ENCODE measurements at regions not wholly inside any gene's neighbourhood (a gene's known extent, or its start where the extent isn't known, plus 50 kb on each side); places are given as distances from the start of the nearest gene placed in this dataset.
"Not testable (repeated sequence)": the region's sequence is repeated elsewhere in the genome, so short reads cannot be mapped to it uniquely, and the experiment has no call there.

DNA sequence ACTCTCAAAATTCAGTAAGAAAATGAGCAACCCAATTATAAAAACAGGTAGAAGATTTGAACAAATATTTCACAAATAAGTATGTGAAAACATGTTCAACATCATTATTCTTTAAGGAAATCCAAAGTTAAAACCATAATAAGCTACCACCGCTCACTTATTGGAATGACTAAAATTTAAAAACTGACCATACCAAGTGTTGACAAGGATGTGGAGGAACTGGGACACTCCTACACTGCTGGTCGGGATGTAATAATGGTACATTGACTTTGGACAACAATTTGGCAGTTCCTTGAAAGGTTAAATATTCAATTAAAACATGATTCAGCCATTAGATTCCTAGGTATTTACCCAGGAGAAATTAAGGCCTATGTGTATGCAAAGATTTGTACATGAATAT is 336.5 kb downstream of the IRS1 start:
- DNase-seq = no peak
- intact Hi-C loops (cut with DNase I) = no loop called here
- Histone ChIP-seq H3K9me3 (replicated peaks in 1 of 3) (no peaks in the 10 kb centered on the region), H3K36me3 (replicated peaks in 1 of 2) (no peaks in the 10 kb centered on the region), H3K4me1 (replicated peaks in 1 of 2) (no peaks in the 10 kb centered on the region), H3K27me3 (no peaks in the 10 kb centered on the region), H3K27ac (no peak overlapping the region), H3K4me3 (no peak overlapping the region)
- no peak for TF ChIP-seq POLR2A (IDR thresholded peaks at IDR 0.05)
- 93 to 99% (median 96%) methylated on average over 2 of the region's 2 CpGs for WGBS, 4 donors

DNA sequence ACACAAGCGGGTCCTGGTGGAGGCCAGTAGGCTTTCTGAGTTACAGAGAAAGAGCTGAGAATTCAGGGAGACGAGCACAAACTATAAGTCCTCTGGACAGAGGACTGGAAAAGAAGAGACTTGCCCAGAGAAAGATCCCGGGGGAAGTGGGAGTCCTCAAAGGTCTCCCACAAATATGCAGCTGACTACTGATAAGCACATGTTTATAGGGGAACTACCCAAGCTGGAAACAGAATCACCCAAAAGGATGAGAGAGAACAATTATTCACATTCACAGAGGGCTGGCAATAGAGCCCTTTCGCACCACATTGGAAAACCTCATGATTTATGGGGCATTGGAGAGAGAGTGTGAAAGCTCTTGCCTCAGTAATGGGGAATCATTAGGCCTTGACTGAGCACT is 337.6 kb downstream of the IRS1 start:
- no peaks in the 10 kb centered on the region for H3K27me3 ChIP-seq
- 59 to 68% (median 65%) methylated on average over 4 of the region's 4 CpGs for WGBS, 4 donors
- H3K9me3 ChIP-seq (replicated peaks in 1 of 3) = no peaks in the 10 kb centered on the region
- no peak overlapping the region for H3K27ac ChIP-seq
- no peak for DNase-seq
- H3K36me3 ChIP-seq (replicated peaks in 1 of 2) = no peaks in the 10 kb centered on the region
- H3K4me1 ChIP-seq (replicated peaks in 1 of 2) = no peaks in the 10 kb centered on the region
- intact Hi-C loops (cut with DNase I) = no loop called here
- TF ChIP-seq, protein P1, sequence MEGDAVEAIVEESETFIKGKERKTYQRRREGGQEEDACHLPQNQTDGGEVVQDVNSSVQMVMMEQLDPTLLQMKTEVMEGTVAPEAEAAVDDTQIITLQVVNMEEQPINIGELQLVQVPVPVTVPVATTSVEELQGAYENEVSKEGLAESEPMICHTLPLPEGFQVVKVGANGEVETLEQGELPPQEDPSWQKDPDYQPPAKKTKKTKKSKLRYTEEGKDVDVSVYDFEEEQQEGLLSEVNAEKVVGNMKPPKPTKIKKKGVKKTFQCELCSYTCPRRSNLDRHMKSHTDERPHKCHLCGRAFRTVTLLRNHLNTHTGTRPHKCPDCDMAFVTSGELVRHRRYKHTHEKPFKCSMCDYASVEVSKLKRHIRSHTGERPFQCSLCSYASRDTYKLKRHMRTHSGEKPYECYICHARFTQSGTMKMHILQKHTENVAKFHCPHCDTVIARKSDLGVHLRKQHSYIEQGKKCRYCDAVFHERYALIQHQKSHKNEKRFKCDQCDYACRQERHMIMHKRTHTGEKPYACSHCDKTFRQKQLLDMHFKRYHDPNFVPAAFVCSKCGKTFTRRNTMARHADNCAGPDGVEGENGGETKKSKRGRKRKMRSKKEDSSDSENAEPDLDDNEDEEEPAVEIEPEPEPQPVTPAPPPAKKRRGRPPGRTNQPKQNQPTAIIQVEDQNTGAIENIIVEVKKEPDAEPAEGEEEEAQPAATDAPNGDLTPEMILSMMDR (IDR thresholded peaks at IDR 0.05) = no peak
- no peak for TF ChIP-seq POLR2A (IDR thresholded peaks at IDR 0.05)
- H3K4me3 ChIP-seq = no peak overlapping the region

DNA sequence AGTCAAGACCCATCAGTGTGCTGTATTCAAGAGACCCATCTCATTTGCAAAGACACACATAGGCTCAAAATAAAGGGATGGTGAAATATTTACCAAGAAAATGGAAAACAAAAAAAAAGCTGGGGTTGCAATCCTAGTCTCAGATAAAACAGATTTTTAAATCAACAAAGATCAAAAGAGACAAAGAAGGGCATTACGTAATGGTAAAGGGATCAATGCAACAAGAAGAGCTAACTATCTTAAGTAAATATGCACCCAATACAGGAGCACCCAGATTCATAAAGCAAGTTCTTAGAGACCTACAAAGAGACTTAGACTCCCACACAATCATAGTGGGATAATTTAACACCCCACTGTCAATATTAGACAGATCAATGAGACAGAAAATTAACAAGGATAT is 343.5 kb downstream of the IRS1 start:
- H3K36me3 ChIP-seq (replicated peaks in 1 of 2); DNase-seq; H3K27ac ChIP-seq; H3K9me3 ChIP-seq (replicated peaks in 1 of 3); intact Hi-C loops (cut with DNase I); H3K4me3 ChIP-seq; H3K4me1 ChIP-seq (replicated peaks in 1 of 2); H3K27me3 ChIP-seq: not testable (repeated sequence)
- WGBS, 4 donors = 86 to 100% (median 95%) methylated on average over 1 of the region's 1 CpG

DNA sequence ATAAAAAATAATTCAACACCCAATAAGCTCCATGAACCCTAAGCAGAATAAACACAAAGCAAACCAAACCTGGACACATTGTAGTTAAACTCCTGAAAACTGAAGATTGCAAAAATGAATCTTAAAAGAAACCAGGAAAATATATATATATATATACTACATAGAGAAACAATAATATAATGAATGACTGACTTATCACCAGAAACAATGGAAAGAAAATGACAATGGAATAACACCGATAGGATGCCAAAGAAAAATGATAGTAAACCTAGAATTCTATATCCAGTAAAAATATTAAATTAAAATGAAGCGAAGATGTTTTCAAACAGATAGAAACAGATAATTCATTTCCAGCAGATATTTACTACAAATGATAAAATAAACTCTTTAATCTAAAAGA is 346.9 kb downstream of the IRS1 start:
- Histone ChIP-seq H3K4me3 (no peak overlapping the region), H3K27me3 (no peaks in the 10 kb centered on the region), H3K4me1 (replicated peaks in 1 of 2) (no peaks in the 10 kb centered on the region), H3K27ac (no peak overlapping the region), H3K36me3 (replicated peaks in 1 of 2) (no peaks in the 10 kb centered on the region), H3K9me3 (replicated peaks in 1 of 3) (peaks cover 0 to 5% (median 0%) of the 10 kb centered on the region in 3 donors)
- WGBS, 4 donors = 66 to 98% (median 93%) methylated on average over 2 of the region's 2 CpGs
- intact Hi-C loops (cut with DNase I) = no loop called here
- no peak for DNase-seq
- no peak for TF ChIP-seq POLR2A (IDR thresholded peaks at IDR 0.05)
- TF ChIP-seq, protein P1 (IDR thresholded peaks at IDR 0.05) = no peak

DNA sequence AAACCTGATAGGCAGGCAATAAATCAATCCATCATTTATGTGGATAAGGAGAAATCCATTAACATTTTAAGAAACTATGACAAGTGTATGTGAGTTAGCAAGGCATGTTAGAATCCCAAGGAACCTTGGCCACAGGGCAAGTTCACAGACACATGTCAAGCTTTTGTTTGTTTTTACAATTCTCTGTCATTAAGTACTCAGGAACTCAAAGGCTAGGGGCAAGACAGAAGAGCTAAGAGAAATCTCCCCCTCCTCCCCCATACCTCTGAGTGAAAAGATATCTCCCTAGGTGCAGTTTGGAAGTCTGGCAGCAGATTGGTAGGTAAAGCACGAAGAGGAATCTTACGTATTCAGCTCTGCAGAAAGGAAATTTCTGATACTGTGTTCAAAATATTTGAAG is 348.1 kb downstream of the IRS1 start:
- H3K36me3 ChIP-seq (replicated peaks in 1 of 2) = no peaks in the 10 kb centered on the region
- no peaks in the 10 kb centered on the region for H3K27me3 ChIP-seq
- H3K9me3 ChIP-seq (replicated peaks in 1 of 3) = peaks cover 0 to 5% (median 0%) of the 10 kb centered on the region in 3 donors
- no peak overlapping the region for H3K27ac ChIP-seq
- H3K4me3 ChIP-seq = no peak overlapping the region
- TF ChIP-seq, protein P1 (IDR thresholded peaks at IDR 0.05) = no peak
- TF ChIP-seq POLR2A (IDR thresholded peaks at IDR 0.05) = no peak
- H3K4me1 ChIP-seq (replicated peaks in 1 of 2) = no peaks in the 10 kb centered on the region
- no peak for DNase-seq
- 85 to 98% (median 89%) methylated on average over 2 of the region's 2 CpGs for WGBS, 4 donors
- intact Hi-C loops (cut with DNase I) = no loop called here
